KMS-11 (cell line): ENCODE measurements at regions not wholly inside any gene's neighbourhood (a gene's known extent, or its start where the extent isn't known, plus 50 kb on each side); places are given as distances from the start of the nearest gene placed in this dataset.

Experiments used
- H2AFZ ChIP-seq: fragments of 200-600 bp; sonication (generic); 2 replicates; pipeline ENCODE4 v1.6.1; 2016; ENCODE audit warnings: antibody characterized with exemption, mixed run types, low read depth
- H3K27ac ChIP-seq: fragments of 200-600 bp; sonication (generic); 2 replicates; pipeline ENCODE4 v1.6.1; 2016; ENCODE audit warnings: mild to moderate bottlenecking, mixed run types
- H3K27me3 ChIP-seq: fragments of 200-600 bp; sonication (generic); 2 replicates; pipeline ENCODE4 v1.6.1; 2017; ENCODE audit warnings: mild to moderate bottlenecking, low read depth, mixed run types, moderate library complexity; ENCODE audit not compliant: insufficient read depth
- H3K36me3 ChIP-seq: fragments of 200-600 bp; sonication (generic); 2 replicates; pipeline ENCODE4 v1.6.1; 2017; ENCODE audit warnings: mild to moderate bottlenecking, mixed run types; ENCODE audit not compliant: insufficient read depth
- H3K4me1 ChIP-seq: fragments of 200-600 bp; sonication (generic); 2 replicates; pipeline ENCODE4 v1.6.1; 2016; ENCODE audit warnings: mild to moderate bottlenecking, low read depth, mixed run types; ENCODE audit not compliant: poor library complexity, severe bottlenecking
- H3K4me2 ChIP-seq: fragments of 200-600 bp; sonication (generic); 2 replicates; pipeline ENCODE4 v1.7.0; 2016; ENCODE audit warnings: mild to moderate bottlenecking, mixed run types
- H3K4me3 ChIP-seq: fragments of 200-600 bp; sonication (generic); IDR thresholded peaks from 2 replicates; pipeline ENCODE4 v1.6.1; 2017; ENCODE audit warnings: low read depth, low read length, mixed read lengths; ENCODE audit not compliant: insufficient read depth
- H3K79me2 ChIP-seq: fragments of 200-600 bp; sonication (generic); 2 replicates; pipeline ENCODE4 v1.6.1; 2016; ENCODE audit warnings: low read depth, mixed run types; ENCODE audit not compliant: insufficient read depth
- H3K9ac ChIP-seq: fragments of 200-600 bp; sonication (generic); 2 replicates; pipeline ENCODE4 v1.6.1; 2016; ENCODE audit warnings: mild to moderate bottlenecking, mixed run types
- H4K20me1 ChIP-seq: fragments of 200-600 bp; sonication (generic); 2 replicates; pipeline ENCODE4 v1.6.1; 2016; ENCODE audit warnings: mild to moderate bottlenecking, mixed run types; ENCODE audit not compliant: insufficient read depth
- CTCF ChIP-seq: fragments of 200-600 bp; sonication (generic); conservative IDR thresholded peaks from 2 replicates; pipeline ENCODE4 v1.6.1; 2017; ENCODE audit warnings: low read depth, mild to moderate bottlenecking, antibody characterized with exemption, low read length, moderate library complexity, mixed read lengths

GRCh38 chr2:217204358-217204757 is 344.5 kb upstream of the TNP1 start:
- Histone ChIP-seq H2AFZ (no peak overlapping the region), H3K9ac (no peak overlapping the region), H3K4me3 (no peak overlapping the region), H3K4me1 (no peaks in the 10 kb centered on the region), H3K36me3 (no peaks in the 10 kb centered on the region), H3K27me3 (no peaks in the 10 kb centered on the region), H3K79me2 (no peaks in the 10 kb centered on the region), H4K20me1 (no peaks in the 10 kb centered on the region), H3K4me2 (no peak overlapping the region), H3K27ac (no peak overlapping the region)
- no peak for TF ChIP-seq CTCF

GRCh38 chr2:217203086-217203485 is 343.2 kb upstream of the TNP1 start:
- Histone ChIP-seq H3K4me2 (no peak overlapping the region), H3K27me3 (no peaks in the 10 kb centered on the region), H3K36me3 (no peaks in the 10 kb centered on the region), H2AFZ (no peak overlapping the region), H3K79me2 (no peaks in the 10 kb centered on the region), H3K27ac (no peak overlapping the region), H3K4me1 (no peaks in the 10 kb centered on the region), H4K20me1 (no peaks in the 10 kb centered on the region), H3K4me3 (no peak overlapping the region), H3K9ac (no peak overlapping the region)
- TF ChIP-seq CTCF = no peak

GRCh38 chr2:217199255-217199630 is 339.4 kb upstream of the TNP1 start:
- no peak overlapping the region for H2AFZ ChIP-seq
- H3K36me3 ChIP-seq = no peaks in the 10 kb centered on the region
- H3K4me2 ChIP-seq = no peak overlapping the region
- no peaks in the 10 kb centered on the region for H3K27me3 ChIP-seq
- no peak overlapping the region for H3K27ac ChIP-seq
- no peaks in the 10 kb centered on the region for H3K4me1 ChIP-seq
- no peak overlapping the region for H3K9ac ChIP-seq
- H3K79me2 ChIP-seq = no peaks in the 10 kb centered on the region
- TF ChIP-seq CTCF = no peak
- no peaks in the 10 kb centered on the region for H4K20me1 ChIP-seq
- H3K4me3 ChIP-seq = no peak overlapping the region

GRCh38 chr2:217195658-217196446 is 336.0 kb upstream of the TNP1 start:
- H3K36me3 ChIP-seq = no peaks in the 10 kb centered on the region
- no peaks in the 10 kb centered on the region for H3K79me2 ChIP-seq
- no peaks in the 10 kb centered on the region for H3K4me1 ChIP-seq
- TF ChIP-seq CTCF = no peak
- no peak overlapping the region for H3K4me2 ChIP-seq
- no peaks in the 10 kb centered on the region for H4K20me1 ChIP-seq
- H3K27ac ChIP-seq = no peak overlapping the region
- no peak overlapping the region for H2AFZ ChIP-seq
- H3K27me3 ChIP-seq = no peaks in the 10 kb centered on the region
- H3K4me3 ChIP-seq = no peak overlapping the region
- H3K9ac ChIP-seq = no peak overlapping the region
